ENCODE measurements at regions not wholly inside any gene's neighbourhood (a gene's known extent, or its start where the extent isn't known, plus 50 kb on each side); places are given as distances from the start of the nearest gene placed in this dataset.

DNA sequence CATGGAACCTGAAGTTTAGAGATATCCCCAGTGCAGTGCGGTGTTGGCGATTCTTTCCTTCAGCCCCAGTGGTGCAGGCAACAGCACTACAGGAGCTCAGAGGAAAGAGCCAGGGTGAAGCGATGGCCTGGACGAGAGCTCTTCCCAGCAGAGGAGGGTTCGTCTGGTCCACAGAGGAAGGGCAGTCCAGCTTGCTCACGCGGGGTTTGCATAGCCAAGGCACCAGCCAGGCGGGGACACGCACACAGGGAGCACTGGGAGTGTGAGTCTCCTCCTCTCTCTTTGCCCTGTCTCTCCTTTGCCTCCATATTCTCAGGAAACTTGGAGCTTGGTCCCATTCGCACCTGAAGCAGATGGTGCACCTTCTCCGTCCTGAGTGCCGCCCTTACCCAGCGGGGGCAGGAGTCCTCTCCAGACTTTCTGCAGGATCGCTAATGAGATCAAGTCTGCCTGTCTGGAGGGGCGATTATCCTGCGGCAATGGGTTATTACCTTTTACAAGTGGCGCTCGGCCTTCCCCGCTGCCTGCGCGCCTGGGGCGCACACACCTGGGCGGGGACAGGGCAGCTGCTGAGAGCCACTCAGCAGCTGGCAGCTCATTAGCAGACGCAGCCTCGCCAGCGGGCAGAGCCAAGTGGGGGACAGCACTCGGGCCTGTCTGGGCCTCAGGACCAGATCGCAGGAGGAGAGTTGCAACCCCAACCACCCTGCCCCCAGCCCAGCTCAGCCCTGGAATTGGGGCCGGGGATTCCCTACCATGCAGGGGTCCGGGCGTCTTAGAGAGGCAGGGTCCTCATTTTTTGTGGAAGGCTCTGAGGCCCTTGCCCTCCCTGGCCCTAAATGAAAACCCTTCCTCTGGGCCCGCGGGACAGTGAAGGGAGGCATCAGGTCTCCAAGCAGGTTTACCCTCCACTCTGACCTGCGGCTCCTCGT, 119.0 kb upstream of the MEF2A start:
- TF ChIP-seq, protein P1, sequence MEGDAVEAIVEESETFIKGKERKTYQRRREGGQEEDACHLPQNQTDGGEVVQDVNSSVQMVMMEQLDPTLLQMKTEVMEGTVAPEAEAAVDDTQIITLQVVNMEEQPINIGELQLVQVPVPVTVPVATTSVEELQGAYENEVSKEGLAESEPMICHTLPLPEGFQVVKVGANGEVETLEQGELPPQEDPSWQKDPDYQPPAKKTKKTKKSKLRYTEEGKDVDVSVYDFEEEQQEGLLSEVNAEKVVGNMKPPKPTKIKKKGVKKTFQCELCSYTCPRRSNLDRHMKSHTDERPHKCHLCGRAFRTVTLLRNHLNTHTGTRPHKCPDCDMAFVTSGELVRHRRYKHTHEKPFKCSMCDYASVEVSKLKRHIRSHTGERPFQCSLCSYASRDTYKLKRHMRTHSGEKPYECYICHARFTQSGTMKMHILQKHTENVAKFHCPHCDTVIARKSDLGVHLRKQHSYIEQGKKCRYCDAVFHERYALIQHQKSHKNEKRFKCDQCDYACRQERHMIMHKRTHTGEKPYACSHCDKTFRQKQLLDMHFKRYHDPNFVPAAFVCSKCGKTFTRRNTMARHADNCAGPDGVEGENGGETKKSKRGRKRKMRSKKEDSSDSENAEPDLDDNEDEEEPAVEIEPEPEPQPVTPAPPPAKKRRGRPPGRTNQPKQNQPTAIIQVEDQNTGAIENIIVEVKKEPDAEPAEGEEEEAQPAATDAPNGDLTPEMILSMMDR (IDR thresholded peaks at IDR 0.05): no peak
- TF ChIP-seq POLR2A (IDR thresholded peaks at IDR 0.05): no peak
